Prostate gland (tissue), 2 donors: ENCODE measurements at regions not wholly inside any gene's neighbourhood (a gene's known extent, or its start where the extent isn't known, plus 50 kb on each side); places are given as distances from the start of the nearest gene placed in this dataset.

Experiments
- POLR2A ChIP-seq: fragments of 450-650 bp; IDR thresholded peaks from one replicate; pipeline ENCODE4 v1.6.1; 2016; ENCODE audit warnings: antibody characterized with exemption, mild to moderate bottlenecking
- POLR2AphosphoS5 ChIP-seq: sonication (generic); formaldehyde crosslinking; IDR thresholded peaks from one replicate; pipeline ENCODE4 v1.6.1; 2017; ENCODE audit warnings: antibody characterized with exemption
- TF ChIP-seq, protein P1 (sequence below), 4 experiments: fragments of 200-600 bp in 2 of 4; fragments of 450-650 bp in 2 of 4; sonication (generic) in 2 of 4; IDR thresholded peaks; 1 replicate in 3 of 4; 2 replicates in 1 of 4; pipeline ENCODE4 v1.5.1; 2016 to 2019; ENCODE audit warnings: antibody characterized with exemption in 4 of 4, mild to moderate bottlenecking in 2 of 4, moderate library complexity in 2 of 4

DNA sequence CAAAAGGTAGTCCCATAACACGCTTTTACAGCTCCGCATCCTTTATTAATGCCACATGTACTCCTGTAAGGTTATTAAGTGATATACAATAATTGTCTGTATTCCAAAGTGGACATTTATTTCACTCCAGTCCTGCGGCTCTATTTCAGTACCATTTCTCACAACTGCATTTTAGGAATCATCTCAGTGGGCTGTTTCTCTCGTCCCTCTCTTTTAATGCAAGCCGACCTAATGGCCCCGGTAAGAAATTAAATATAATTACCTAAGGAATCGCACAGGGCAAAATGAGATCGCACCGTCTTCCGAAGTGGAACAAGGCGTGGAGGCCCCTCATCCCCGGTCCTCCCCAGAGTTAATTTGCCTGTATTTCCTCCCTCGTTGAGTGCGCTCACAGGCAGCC lies 216.5 kb downstream of the RAB11FIP2 start:
- TF ChIP-seq, protein P1, sequence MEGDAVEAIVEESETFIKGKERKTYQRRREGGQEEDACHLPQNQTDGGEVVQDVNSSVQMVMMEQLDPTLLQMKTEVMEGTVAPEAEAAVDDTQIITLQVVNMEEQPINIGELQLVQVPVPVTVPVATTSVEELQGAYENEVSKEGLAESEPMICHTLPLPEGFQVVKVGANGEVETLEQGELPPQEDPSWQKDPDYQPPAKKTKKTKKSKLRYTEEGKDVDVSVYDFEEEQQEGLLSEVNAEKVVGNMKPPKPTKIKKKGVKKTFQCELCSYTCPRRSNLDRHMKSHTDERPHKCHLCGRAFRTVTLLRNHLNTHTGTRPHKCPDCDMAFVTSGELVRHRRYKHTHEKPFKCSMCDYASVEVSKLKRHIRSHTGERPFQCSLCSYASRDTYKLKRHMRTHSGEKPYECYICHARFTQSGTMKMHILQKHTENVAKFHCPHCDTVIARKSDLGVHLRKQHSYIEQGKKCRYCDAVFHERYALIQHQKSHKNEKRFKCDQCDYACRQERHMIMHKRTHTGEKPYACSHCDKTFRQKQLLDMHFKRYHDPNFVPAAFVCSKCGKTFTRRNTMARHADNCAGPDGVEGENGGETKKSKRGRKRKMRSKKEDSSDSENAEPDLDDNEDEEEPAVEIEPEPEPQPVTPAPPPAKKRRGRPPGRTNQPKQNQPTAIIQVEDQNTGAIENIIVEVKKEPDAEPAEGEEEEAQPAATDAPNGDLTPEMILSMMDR (IDR thresholded peaks at IDR 0.05), result no peak
- TF ChIP-seq POLR2AphosphoS5 (no peak), POLR2A (no peak)
